K562 (cell line): ENCODE measurements at regions not wholly inside any gene's neighbourhood (a gene's known extent, or its start where the extent isn't known, plus 50 kb on each side); places are given as distances from the start of the nearest gene placed in this dataset.

Experiments used
- ATAC-seq: fragments of 200-7000 bp; cut with Tn5 transposase; 3 replicates; pipeline ENCODE4 v1.9.1; 2020; ENCODE audit warnings: moderate library complexity
- BruUV-seq: library from RNA; stranded (reverse); fragments of 400-500 nt; replicated peaks from 2 replicates; lab custom pipeline; 2021; lab: Mats Ljungman, UMichigan
- CTCF ChIA-PET: fragments of 300-600 bp; formaldehyde crosslinking; extraction: SDS; loops from one replicate; lab custom pipeline; 2021; ENCODE audit warnings: low intra/inter-chr PET ratio; lab: Yijun Ruan, JAX
- POLR2A ChIA-PET: fragments of 300-600, 350-650 bp; sonication (Branson Sonifier 250); formaldehyde crosslinking; extraction: SDS; loops from one replicate; lab custom pipeline; 2021; ENCODE audit warnings: antibody characterized with exemption, inconsistent platforms; lab: Yijun Ruan, JAX
- DNase-seq, 4 experiments: peaks; one replicate each; pipeline versions ENCODE4 v3.0.0 to v3.0.0-alpha.2; 2011 to 2018; ENCODE audit warnings: low spot score in 3 of 4, mixed read lengths in 3 of 4; ENCODE audit errors: extremely low read depth in 1 of 4
- FAIRE-seq: peaks from 2 replicates; lab custom pipeline; 2011; peaks lifted over from hg19 to GRCh38; lab: Jason Lieb, UNC
- H2AFZ ChIP-seq: 2 replicates; pipeline ENCODE4 v1.6.0; 2011; ENCODE audit warnings: low read depth, low read length, control low read depth, inconsistent platforms
- H3K27ac ChIP-seq: fragments of 200-600 bp; 3 replicates; pipeline ENCODE4 v1.8.0; 2011; ENCODE audit warnings: low read depth, mild to moderate bottlenecking, control low read depth, inconsistent platforms, low read length, moderate library complexity, mixed read lengths; ENCODE audit errors: extremely low read depth
- H3K27me3 ChIP-seq, 2 experiments: fragments of 300-600 bp in 1 of 2; 2 replicates in 1 of 2; 3 replicates in 1 of 2; pipeline versions ENCODE4 v1.6.0 to v1.8.0; 2011; ENCODE audit warnings: inconsistent platforms in 2 of 2, low read length in 2 of 2, mild to moderate bottlenecking in 1 of 2, mixed read lengths in 1 of 2, moderate library complexity in 1 of 2; ENCODE audit not compliant: control insufficient read depth in 2 of 2, insufficient read depth in 2 of 2
- H3K36me3 ChIP-seq: fragments of 300-600 bp; 3 replicates; pipeline ENCODE4 v1.8.0; 2011; ENCODE audit warnings: mild to moderate bottlenecking, low read length, inconsistent platforms; ENCODE audit not compliant: control insufficient read depth, insufficient read depth
- H3K4me1 ChIP-seq, 2 experiments: fragments of 200-600 bp in 1 of 2; replicated peaks in 1 of 2; 2 replicates in 1 of 2; 3 replicates in 1 of 2; pipeline versions ENCODE4 v1.5.1 to v1.8.0; 2011; ENCODE audit warnings: inconsistent platforms in 2 of 2, low read length in 2 of 2, mild to moderate bottlenecking in 1 of 2, mixed read lengths in 1 of 2, moderate library complexity in 1 of 2; ENCODE audit not compliant: control insufficient read depth in 2 of 2, insufficient read depth in 2 of 2
- H3K4me2 ChIP-seq: 2 replicates; pipeline ENCODE4 v1.6.1; 2011; ENCODE audit warnings: low read length, control low read depth, inconsistent platforms, mixed read lengths; ENCODE audit not compliant: insufficient read depth
- H3K4me3 ChIP-seq: fragments of 200-600 bp; sonication (generic), shearing (Covaris generic); 2 replicates; pipeline ENCODE4 v1.5.1; 2016; ENCODE audit warnings: control low read depth, inconsistent platforms
- H3K79me2 ChIP-seq: fragments of 200-600 bp; 3 replicates; pipeline ENCODE4 v1.8.0; 2011; ENCODE audit warnings: low read length, inconsistent platforms; ENCODE audit not compliant: control insufficient read depth, insufficient read depth
- H3K9ac ChIP-seq, 2 experiments: 2 replicates each; pipeline versions ENCODE4 v1.6.0 to v1.6.1; 2011; ENCODE audit warnings: low read depth in 2 of 2, low read length in 2 of 2, control low read depth in 1 of 2, inconsistent platforms in 1 of 2, mild to moderate bottlenecking in 1 of 2, mixed read lengths in 1 of 2; ENCODE audit not compliant: insufficient read depth in 1 of 2
- H3K9me1 ChIP-seq: one replicate; pipeline ENCODE4 v1.6.0; 2011; ENCODE audit warnings: inconsistent platforms, mild to moderate bottlenecking, low read length, moderate library complexity; ENCODE audit not compliant: control insufficient read depth, insufficient read depth
- H3K9me3 ChIP-seq: replicated peaks from 2 replicates; pipeline ENCODE4 v1.5.1; 2011; ENCODE audit warnings: low read depth, low read length, inconsistent platforms; ENCODE audit not compliant: control insufficient read depth, insufficient read depth
- H4K20me1 ChIP-seq: replicated peaks from 2 replicates; pipeline ENCODE4 v1.6.1; 2011; ENCODE audit warnings: low read length, inconsistent platforms, mixed read lengths; ENCODE audit not compliant: control insufficient read depth, insufficient read depth
- ATF1 ChIP-seq, 2 experiments: fragments of 450-650 bp in 1 of 2; IDR thresholded peaks; 2 replicates each; pipeline ENCODE4 v1.6.1; 2016; ENCODE audit warnings: missing compliant biosample characterization in 1 of 2, missing genetic modification characterization in 1 of 2
- GABPA ChIP-seq: fragments of 200-800 bp; sonication (Bioruptor generic); conservative IDR thresholded peaks from 2 replicates; pipeline ENCODE4 v1.6.1; 2016; ENCODE audit warnings: low read depth, missing genetic modification characterization, missing compliant biosample characterization
- KDM2B ChIP-seq: fragments of 250-450 bp; sonication (Bioruptor Pico); IDR thresholded peaks from 2 replicates; pipeline ENCODE4 v1.8.0; 2021; ENCODE audit warnings: mild to moderate bottlenecking, moderate library complexity
- KDM5B ChIP-seq: fragments of 200-600 bp; sonication (generic); IDR thresholded peaks from 2 replicates; pipeline ENCODE4 v1.6.1; 2012; ENCODE audit warnings: low read depth, mild to moderate bottlenecking, moderate library complexity, low read length, control low read depth, inconsistent platforms; ENCODE audit not compliant: insufficient replicate concordance
- LARP7 ChIP-seq: fragments of 450-650 bp; IDR thresholded peaks from 2 replicates; pipeline ENCODE4 v1.6.1; 2016
- TFAM ChIP-seq: fragments of 250-450 bp; sonication (Bioruptor Pico); conservative IDR thresholded peaks from 2 replicates; pipeline ENCODE4 v1.5.0; 2021; ENCODE audit warnings: mild to moderate bottlenecking, moderate library complexity
- XRCC3 ChIP-seq: fragments of 450-650 bp; IDR thresholded peaks from 2 replicates; pipeline ENCODE4 v1.6.1; 2017; ENCODE audit warnings: mild to moderate bottlenecking, moderate library complexity
- ZBED1 ChIP-seq: IDR thresholded peaks from 2 replicates; pipeline ENCODE4 v1.6.1; 2014
- ZNF41 ChIP-seq: fragments of 250-450 bp; sonication (Bioruptor Pico); conservative IDR thresholded peaks from 2 replicates; pipeline ENCODE4 v1.4.0; 2020; ENCODE audit warnings: mild to moderate bottlenecking
- ZNF778 ChIP-seq: fragments of 450-650 bp; formaldehyde crosslinking; IDR thresholded peaks from 2 replicates; pipeline ENCODE4 v1.4.0; 2020; ENCODE audit warnings: mild to moderate bottlenecking, moderate library complexity
- WGBS: fragments of 100-300 bp; shearing (Covaris generic); methylation state at CpG from one replicate; pipeline ENCODE4 v1.1.6; 2016; ENCODE audit warnings: low coverage, mixed read lengths; ENCODE audit not compliant: insufficient coverage; ENCODE audit errors: missing lambda C conversion rate; 5-methylcytosine and 5-hydroxymethylcytosine counted together
- in situ Hi-C: fragments of 300-500 bp; cut with MboI; formaldehyde crosslinking; loops from 4 replicates; pipeline ENCODE4 v1.15.0; 2018; ENCODE audit warnings: inconsistent platforms, mixed read lengths
- intact Hi-C: fragments of 100-400 bp; cut with micrococcal nuclease; formaldehyde crosslinking; loops from 2 replicates; pipeline ENCODE4 v1.14.2; 2022
- TF ChIP-seq, protein P1 (sequence below), 2 experiments: fragments of 450-650 bp in 1 of 2; sonication (generic) in 1 of 2; formaldehyde crosslinking; conservative IDR thresholded peaks; 2 replicates each; pipeline versions ENCODE4 v1.4.0 to v1.8.1; 2020 to 2022; ENCODE audit warnings: mild to moderate bottlenecking in 1 of 2, missing genetic modification reagents in 1 of 2
- TF ChIP-seq, protein P2 (sequence below): IDR thresholded peaks from 2 replicates; pipeline ENCODE4 v1.6.1; 2014; ENCODE audit warnings: antibody characterized with exemption
- TF ChIP-seq, protein P3 (sequence below): fragments of 450-650 bp; IDR thresholded peaks from 2 replicates; pipeline ENCODE4 v1.6.1; 2017; ENCODE audit warnings: antibody characterized with exemption, mild to moderate bottlenecking

DNA sequence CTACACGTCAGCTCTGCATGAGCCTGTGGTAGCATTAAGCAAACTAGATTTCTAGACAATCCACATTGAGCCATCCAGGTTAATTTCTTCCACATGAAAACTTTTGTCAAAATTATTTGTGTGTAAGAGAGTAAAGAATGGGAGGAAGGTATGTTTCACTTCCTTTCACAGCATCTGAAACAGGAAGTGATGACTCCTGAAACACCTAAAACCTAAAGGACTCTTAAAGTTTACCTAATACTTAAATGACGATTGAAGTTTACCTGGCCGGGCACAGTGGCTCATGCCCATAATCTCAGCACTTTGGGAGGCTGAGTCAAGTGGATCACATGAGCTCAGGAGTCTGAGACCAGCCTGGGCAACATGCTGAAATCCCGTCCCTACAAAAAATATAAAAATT, 223.8 kb downstream of the CEMIP2 start (continued):
- TF ChIP-seq, protein P1, sequence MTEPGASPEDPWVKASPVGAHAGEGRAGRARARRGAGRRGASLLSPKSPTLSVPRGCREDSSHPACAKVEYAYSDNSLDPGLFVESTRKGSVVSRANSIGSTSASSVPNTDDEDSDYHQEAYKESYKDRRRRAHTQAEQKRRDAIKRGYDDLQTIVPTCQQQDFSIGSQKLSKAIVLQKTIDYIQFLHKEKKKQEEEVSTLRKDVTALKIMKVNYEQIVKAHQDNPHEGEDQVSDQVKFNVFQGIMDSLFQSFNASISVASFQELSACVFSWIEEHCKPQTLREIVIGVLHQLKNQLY (CRISPR knock-in tag; conservative IDR thresholded peaks at IDR 0.05): no peak
- TF ChIP-seq KDM5B (no peak), LARP7 (no peak), XRCC3 (no peak), ZBED1 (no peak), ATF1 (CRISPR knock-in tag; IDR thresholded peaks at IDR 0.05) (no peak), ATF1 (tag; IDR thresholded peaks at IDR 0.05) (no peak)

DNA sequence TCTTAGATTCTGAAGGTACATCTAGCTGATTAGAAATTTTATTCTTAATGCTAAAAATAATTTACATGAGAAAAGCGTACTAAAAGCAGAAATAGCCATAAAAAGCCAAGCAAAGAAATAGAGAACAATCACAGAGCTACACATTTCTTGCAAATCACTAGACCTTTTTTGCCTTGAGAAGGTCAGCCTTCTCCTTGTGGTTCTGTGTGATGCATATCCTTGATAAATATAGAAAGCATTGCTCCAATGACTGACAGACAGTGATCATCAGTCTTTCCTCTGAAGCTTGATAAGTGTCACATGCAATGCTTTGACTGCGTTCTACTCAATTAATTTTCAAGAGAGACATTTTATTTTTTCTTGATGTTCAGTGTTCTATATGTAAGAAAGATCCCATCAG, 226.9 kb downstream of the CEMIP2 start:
- WGBS: 3% methylated on average over 2 of the region's 2 CpGs
- in situ Hi-C loops: no loop called here
- H3K27me3 ChIP-seq: peaks cover 0 to 5% of the 10 kb centered on the region in 2 experiments; a peak in 1 of 5 replicates
- TF ChIP-seq, protein P2, sequence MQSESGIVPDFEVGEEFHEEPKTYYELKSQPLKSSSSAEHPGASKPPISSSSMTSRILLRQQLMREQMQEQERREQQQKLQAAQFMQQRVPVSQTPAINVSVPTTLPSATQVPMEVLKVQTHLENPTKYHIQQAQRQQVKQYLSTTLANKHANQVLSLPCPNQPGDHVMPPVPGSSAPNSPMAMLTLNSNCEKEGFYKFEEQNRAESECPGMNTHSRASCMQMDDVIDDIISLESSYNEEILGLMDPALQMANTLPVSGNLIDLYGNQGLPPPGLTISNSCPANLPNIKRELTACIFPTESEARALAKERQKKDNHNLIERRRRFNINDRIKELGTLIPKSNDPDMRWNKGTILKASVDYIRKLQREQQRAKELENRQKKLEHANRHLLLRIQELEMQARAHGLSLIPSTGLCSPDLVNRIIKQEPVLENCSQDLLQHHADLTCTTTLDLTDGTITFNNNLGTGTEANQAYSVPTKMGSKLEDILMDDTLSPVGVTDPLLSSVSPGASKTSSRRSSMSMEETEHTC: no peak
- TF ChIP-seq KDM2B (CRISPR knock-in tag) (no peak), GABPA (no peak), ZNF778 (CRISPR knock-in tag) (no peak), TFAM (CRISPR knock-in tag) (no peak), ZNF41 (CRISPR knock-in tag) (no peak)
- TF ChIP-seq, protein P3, sequence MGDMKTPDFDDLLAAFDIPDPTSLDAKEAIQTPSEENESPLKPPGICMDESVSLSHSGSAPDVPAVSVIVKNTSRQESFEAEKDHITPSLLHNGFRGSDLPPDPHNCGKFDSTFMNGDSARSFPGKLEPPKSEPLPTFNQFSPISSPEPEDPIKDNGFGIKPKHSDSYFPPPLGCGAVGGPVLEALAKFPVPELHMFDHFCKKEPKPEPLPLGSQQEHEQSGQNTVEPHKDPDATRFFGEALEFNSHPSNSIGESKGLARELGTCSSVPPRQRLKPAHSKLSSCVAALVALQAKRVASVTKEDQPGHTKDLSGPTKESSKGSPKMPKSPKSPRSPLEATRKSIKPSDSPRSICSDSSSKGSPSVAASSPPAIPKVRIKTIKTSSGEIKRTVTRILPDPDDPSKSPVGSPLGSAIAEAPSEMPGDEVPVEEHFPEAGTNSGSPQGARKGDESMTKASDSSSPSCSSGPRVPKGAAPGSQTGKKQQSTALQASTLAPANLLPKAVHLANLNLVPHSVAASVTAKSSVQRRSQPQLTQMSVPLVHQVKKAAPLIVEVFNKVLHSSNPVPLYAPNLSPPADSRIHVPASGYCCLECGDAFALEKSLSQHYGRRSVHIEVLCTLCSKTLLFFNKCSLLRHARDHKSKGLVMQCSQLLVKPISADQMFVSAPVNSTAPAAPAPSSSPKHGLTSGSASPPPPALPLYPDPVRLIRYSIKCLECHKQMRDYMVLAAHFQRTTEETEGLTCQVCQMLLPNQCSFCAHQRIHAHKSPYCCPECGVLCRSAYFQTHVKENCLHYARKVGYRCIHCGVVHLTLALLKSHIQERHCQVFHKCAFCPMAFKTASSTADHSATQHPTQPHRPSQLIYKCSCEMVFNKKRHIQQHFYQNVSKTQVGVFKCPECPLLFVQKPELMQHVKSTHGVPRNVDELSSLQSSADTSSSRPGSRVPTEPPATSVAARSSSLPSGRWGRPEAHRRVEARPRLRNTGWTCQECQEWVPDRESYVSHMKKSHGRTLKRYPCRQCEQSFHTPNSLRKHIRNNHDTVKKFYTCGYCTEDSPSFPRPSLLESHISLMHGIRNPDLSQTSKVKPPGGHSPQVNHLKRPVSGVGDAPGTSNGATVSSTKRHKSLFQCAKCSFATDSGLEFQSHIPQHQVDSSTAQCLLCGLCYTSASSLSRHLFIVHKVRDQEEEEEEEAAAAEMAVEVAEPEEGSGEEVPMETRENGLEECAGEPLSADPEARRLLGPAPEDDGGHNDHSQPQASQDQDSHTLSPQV: no peak

More for the DNA sequence above, 226.9 kb downstream of the CEMIP2 start:
- Histone ChIP-seq H3K27ac (no peak overlapping the region), H3K79me2 (no peaks in the 10 kb centered on the region), H3K9ac (no peak overlapping the region), H3K9me1 (no peaks in the 10 kb centered on the region), H3K4me3 (no peak overlapping the region), H3K36me3 (no peaks in the 10 kb centered on the region), H3K9me3 (no peaks in the 10 kb centered on the region), H3K4me1 (no peaks in the 10 kb centered on the region), H4K20me1 (no peaks in the 10 kb centered on the region), H3K4me2 (no peak overlapping the region), H2AFZ (no peak overlapping the region)
- no TSS peak for BruUV-seq
- intact Hi-C loops: no loop called here
- no peak for ATAC-seq
- FAIRE-seq: no peak
- CTCF ChIA-PET: no interaction called here
- no peak for DNase-seq
- POLR2A ChIA-PET: no interaction called here
